ENCODE measurements at regions not wholly inside any gene's neighbourhood (a gene's known extent, or its start where the extent isn't known, plus 50 kb on each side); places are given as distances from the start of the nearest gene placed in this dataset.

- no peak overlapping the region for H3K4me3 ChIP-seq (ENCODE audit: control insufficient read depth in 2 of 3, extremely low read depth in 1 of 3, insufficient read depth in 2 of 3, low read depth in 1 of 3, low read length in 3 of 3)
- H3K36me3 ChIP-seq (ENCODE audit: control insufficient read depth in 2 of 2, extremely low read depth in 1 of 2, insufficient read depth in 2 of 2, low read length in 2 of 2): no peaks in the 10 kb centered on the region
- no peaks in the 10 kb centered on the region for H3K9me3 ChIP-seq (ENCODE audit: control insufficient read depth, low read depth, low read length)
- H3K4me2 ChIP-seq (ENCODE audit: control insufficient read depth, extremely low read depth, insufficient read depth, low read depth, low read length): peak overlapping the region; percentile 99
- H3K9ac ChIP-seq (ENCODE audit: control insufficient read depth, extremely low read depth, insufficient read depth, low read length): no peak overlapping the region
- H4K20me1 ChIP-seq (ENCODE audit: control insufficient read depth, extremely low read depth, insufficient read depth, low read length): no peaks in the 10 kb centered on the region
- no peak for FAIRE-seq
- no peaks in the 10 kb centered on the region for H3K79me2 ChIP-seq (ENCODE audit: control insufficient read depth, insufficient read depth, low read length)
- no peak overlapping the region for H3K27ac ChIP-seq (ENCODE audit: control insufficient read depth, insufficient read depth, low read length)
- TF ChIP-seq EZH2 (IDR thresholded peaks at IDR 0.05; ENCODE audit: low read length): no peak
- TF ChIP-seq CTCF (optimal IDR thresholded peaks at IDR 0.05 in 1 of 3, IDR thresholded peaks at IDR 0.05 in 1 of 3, conservative IDR thresholded peaks at IDR 0.05 in 1 of 3; ENCODE audit: extremely low read depth in 1 of 3, insufficient read depth in 2 of 3, low read length in 3 of 3): no peak
- no peak for DNase-seq (ENCODE audit: low read depth, low spot score)
- H3K9me1 ChIP-seq (ENCODE audit: control insufficient read depth, extremely low read depth, insufficient read depth, low read length): no peaks in the 10 kb centered on the region
- H3K4me1 ChIP-seq (ENCODE audit: control insufficient read depth, extremely low read depth, insufficient read depth, low read length): peaks cover 22% of the 10 kb centered on the region
- H3K27me3 ChIP-seq (ENCODE audit: control insufficient read depth, extremely low read depth, insufficient read depth, low read length): no peaks in the 10 kb centered on the region
- no peak overlapping the region for H2AFZ ChIP-seq (ENCODE audit: control insufficient read depth, low read length)
- dilution Hi-C loops (cut with MboI; ENCODE audit: extremely low pct_ligation_motif_present, low sequenced_read_pairs): no loop called here
Measured at GRCh38 chr1:172895761-172896160, 155.0 kb downstream of the TNFSF18 start.

GRCh38 chr1:172897738-172898137 is 153.0 kb downstream of the TNFSF18 start:
- no peaks in the 10 kb centered on the region for H3K9me1 ChIP-seq (ENCODE audit: control insufficient read depth, extremely low read depth, insufficient read depth, low read length)
- no peaks in the 10 kb centered on the region for H3K9me3 ChIP-seq (ENCODE audit: control insufficient read depth, low read depth, low read length)
- no peak overlapping the region for H3K27ac ChIP-seq (ENCODE audit: control insufficient read depth, insufficient read depth, low read length)
- H2AFZ ChIP-seq (ENCODE audit: control insufficient read depth, low read length): no peak overlapping the region
- no peaks in the 10 kb centered on the region for H4K20me1 ChIP-seq (ENCODE audit: control insufficient read depth, extremely low read depth, insufficient read depth, low read length)
- no peaks in the 10 kb centered on the region for H3K27me3 ChIP-seq (ENCODE audit: control insufficient read depth, extremely low read depth, insufficient read depth, low read length)
- H3K4me2 ChIP-seq (ENCODE audit: control insufficient read depth, extremely low read depth, insufficient read depth, low read depth, low read length): no peak overlapping the region
- FAIRE-seq (no peak), DNase-seq (ENCODE audit: low read depth, low spot score) (no peak)
- TF ChIP-seq EZH2 (IDR thresholded peaks at IDR 0.05; ENCODE audit: low read length): no peak
- TF ChIP-seq CTCF (optimal IDR thresholded peaks at IDR 0.05 in 1 of 3, IDR thresholded peaks at IDR 0.05 in 1 of 3, conservative IDR thresholded peaks at IDR 0.05 in 1 of 3; ENCODE audit: extremely low read depth in 1 of 3, insufficient read depth in 2 of 3, low read length in 3 of 3): no peak
- no peak overlapping the region for H3K9ac ChIP-seq (ENCODE audit: control insufficient read depth, extremely low read depth, insufficient read depth, low read length)
- H3K4me1 ChIP-seq (ENCODE audit: control insufficient read depth, extremely low read depth, insufficient read depth, low read length): peaks cover 28% of the 10 kb centered on the region
- H3K36me3 ChIP-seq (ENCODE audit: control insufficient read depth in 2 of 2, extremely low read depth in 1 of 2, insufficient read depth in 2 of 2, low read length in 2 of 2): no peaks in the 10 kb centered on the region
- no peaks in the 10 kb centered on the region for H3K79me2 ChIP-seq (ENCODE audit: control insufficient read depth, insufficient read depth, low read length)
- no peak overlapping the region for H3K4me3 ChIP-seq (ENCODE audit: control insufficient read depth in 2 of 3, extremely low read depth in 1 of 3, insufficient read depth in 2 of 3, low read depth in 1 of 3, low read length in 3 of 3)
- dilution Hi-C loops (cut with MboI; ENCODE audit: extremely low pct_ligation_motif_present, low sequenced_read_pairs): no loop called here
